Sigmoid colon (tissue), 4 donors: ENCODE measurements at regions not wholly inside any gene's neighbourhood (a gene's known extent, or its start where the extent isn't known, plus 50 kb on each side); places are given as distances from the start of the nearest gene placed in this dataset.

Experiments
- CTCF ChIP-seq, 4 experiments: fragments of 450-650 bp in 3 of 4; fragments of 200-600 bp in 1 of 4; IDR thresholded peaks; one replicate each; pipeline ENCODE4 v1.5.1; 2016 to 2019; ENCODE audit warnings: antibody characterized with exemption in 4 of 4, mild to moderate bottlenecking in 3 of 4, moderate library complexity in 2 of 4
- POLR2A ChIP-seq, 2 donors: fragments of 450-650 bp; IDR thresholded peaks; one replicate each; pipeline ENCODE4 v1.6.1; 2016; ENCODE audit warnings: antibody characterized with exemption in 2 of 2, mild to moderate bottlenecking in 2 of 2, moderate library complexity in 2 of 2
- POLR2AphosphoS5 ChIP-seq, 4 donors: sonication (generic); formaldehyde crosslinking; IDR thresholded peaks; one replicate each; pipeline ENCODE4 v1.6.1; 2017; ENCODE audit warnings: antibody characterized with exemption in 4 of 4

DNA sequence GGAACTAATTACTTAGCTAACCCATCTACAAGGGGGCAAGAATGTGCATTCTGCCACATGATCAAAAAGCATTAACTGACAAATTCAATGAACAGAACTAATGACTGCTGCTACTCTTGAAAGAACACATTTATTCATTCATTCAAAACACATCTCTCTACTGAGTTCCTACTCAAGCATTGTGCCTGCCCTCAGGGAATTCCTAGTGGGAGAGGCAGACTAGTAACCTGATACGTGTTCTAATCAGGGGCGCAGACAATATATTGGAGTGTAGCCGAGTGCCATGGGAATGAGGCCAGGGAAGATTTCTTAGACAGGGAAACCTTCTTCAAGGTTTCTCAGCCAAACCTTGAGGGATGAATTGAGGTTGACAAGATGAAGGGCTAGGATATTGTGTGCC is 56.7 kb upstream of the PAPPA start:
- TF ChIP-seq CTCF (IDR thresholded peaks at IDR 0.05) (no peak), POLR2AphosphoS5 (IDR thresholded peaks at IDR 0.05) (no peak), POLR2A (IDR thresholded peaks at IDR 0.05) (no peak)
